DOHH2 (cell line): ENCODE measurements at regions not wholly inside any gene's neighbourhood (a gene's known extent, or its start where the extent isn't known, plus 50 kb on each side); places are given as distances from the start of the nearest gene placed in this dataset.
"Not testable (repeated sequence)": the region's sequence is repeated elsewhere in the genome, so short reads cannot be mapped to it uniquely, and the experiment has no call there.

Experiments used
- H3F3A ChIP-seq: fragments of 200-600 bp; sonication (generic), shearing (Covaris generic); 2 replicates; pipeline ENCODE4 v1.6.0; 2016; ENCODE audit warnings: antibody characterized with exemption, mild to moderate bottlenecking; ENCODE audit not compliant: control insufficient read depth, insufficient read depth
- H3K27ac ChIP-seq: fragments of 200-600 bp; sonication (generic); 2 replicates; pipeline ENCODE4 v1.5.1; 2014; ENCODE audit warnings: low read depth, mild to moderate bottlenecking, low read length, moderate library complexity
- H3K27me3 ChIP-seq: fragments of 200-600 bp; sonication (generic); 2 replicates; pipeline ENCODE4 v1.6.1; 2014; ENCODE audit warnings: mild to moderate bottlenecking, low read length, mixed read lengths; ENCODE audit not compliant: control insufficient read depth
- H3K36me3 ChIP-seq: fragments of 200-600 bp; sonication (generic); 2 replicates; pipeline ENCODE4 v1.6.1; 2014; ENCODE audit warnings: mild to moderate bottlenecking, low read length, moderate library complexity, mixed read lengths; ENCODE audit not compliant: control insufficient read depth
- H3K4me1 ChIP-seq: fragments of 200-600 bp; sonication (generic); 2 replicates; pipeline ENCODE4 v1.6.1; 2014; ENCODE audit warnings: mild to moderate bottlenecking, low read length, mixed read lengths; ENCODE audit not compliant: control insufficient read depth
- H3K4me2 ChIP-seq: fragments of 200-600 bp; sonication (generic); 2 replicates; pipeline ENCODE4 v1.6.0; 2014; ENCODE audit warnings: mild to moderate bottlenecking, low read length, moderate library complexity
- H3K4me3 ChIP-seq: fragments of 200-600 bp; sonication (generic); 2 replicates; pipeline ENCODE4 v1.5.1; 2014; ENCODE audit warnings: mild to moderate bottlenecking, low read length, mixed read lengths
- H3K79me2 ChIP-seq: fragments of 200-600 bp; sonication (generic); 2 replicates; pipeline ENCODE4 v1.6.1; 2014; ENCODE audit warnings: mild to moderate bottlenecking, low read length, mixed read lengths; ENCODE audit not compliant: control insufficient read depth
- H3K9me2 ChIP-seq: fragments of 200-600 bp; sonication (generic); replicated peaks from 2 replicates; pipeline ENCODE4 v1.6.1; 2014; ENCODE audit warnings: mild to moderate bottlenecking, low read length, mixed read lengths; ENCODE audit not compliant: control insufficient read depth
- H3K9me3 ChIP-seq: fragments of 200-600 bp; sonication (generic); 2 replicates; pipeline ENCODE4 v1.6.1; 2014; ENCODE audit warnings: antibody characterized with exemption, low read length, mixed read lengths; ENCODE audit not compliant: control insufficient read depth, insufficient read depth
- H4K20me1 ChIP-seq: fragments of 200-600 bp; sonication (generic); 2 replicates; pipeline ENCODE4 v1.6.0; 2014; ENCODE audit warnings: low read depth, mild to moderate bottlenecking, antibody characterized with exemption, low read length, moderate library complexity; ENCODE audit not compliant: control insufficient read depth, insufficient read depth

- not testable (repeated sequence) for H3K9me3 ChIP-seq, H3K36me3 ChIP-seq, H3K9me2 ChIP-seq, H3K4me2 ChIP-seq, H3F3A ChIP-seq, H3K27ac ChIP-seq, H3K4me1 ChIP-seq, H3K4me3 ChIP-seq, H3K79me2 ChIP-seq, H3K27me3 ChIP-seq, H4K20me1 ChIP-seq
These were observed 771.5 kb upstream of the CDH18 start for GRCh38 chr5:20759459-20759858.

DNA sequence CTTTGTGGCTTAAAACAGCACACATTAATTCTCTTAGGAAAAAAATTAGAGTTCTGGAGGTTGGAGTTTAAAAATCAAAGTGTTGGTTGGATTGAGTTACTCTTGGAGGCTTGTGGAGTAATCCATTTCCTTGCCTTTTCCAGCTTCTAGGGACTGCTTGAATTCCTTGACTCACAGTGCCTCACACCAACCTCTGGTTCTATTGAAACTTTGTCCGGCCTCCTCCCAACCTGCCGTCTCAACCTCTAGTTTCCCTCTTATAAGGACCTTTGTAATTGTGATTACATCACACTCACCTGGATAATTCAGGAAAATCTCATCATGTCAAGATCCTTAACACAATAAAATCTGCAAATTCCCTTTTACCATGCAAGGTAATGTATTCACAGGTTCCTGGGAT lies 764.2 kb upstream of the CDH18 start:
- not testable (repeated sequence) for H3K9me2 ChIP-seq, H3K79me2 ChIP-seq, H3F3A ChIP-seq, H4K20me1 ChIP-seq, H3K4me1 ChIP-seq, H3K27me3 ChIP-seq, H3K27ac ChIP-seq, H3K4me3 ChIP-seq, H3K9me3 ChIP-seq, H3K36me3 ChIP-seq, H3K4me2 ChIP-seq

- not testable (repeated sequence) for H3K79me2 ChIP-seq, H3K4me1 ChIP-seq, H3K4me3 ChIP-seq, H3K9me3 ChIP-seq, H4K20me1 ChIP-seq, H3K27ac ChIP-seq, H3K9me2 ChIP-seq, H3K36me3 ChIP-seq, H3F3A ChIP-seq, H3K4me2 ChIP-seq, H3K27me3 ChIP-seq
These were observed 747.7 kb upstream of the CDH18 start for GRCh38 chr5:20735715-20736114.

DNA sequence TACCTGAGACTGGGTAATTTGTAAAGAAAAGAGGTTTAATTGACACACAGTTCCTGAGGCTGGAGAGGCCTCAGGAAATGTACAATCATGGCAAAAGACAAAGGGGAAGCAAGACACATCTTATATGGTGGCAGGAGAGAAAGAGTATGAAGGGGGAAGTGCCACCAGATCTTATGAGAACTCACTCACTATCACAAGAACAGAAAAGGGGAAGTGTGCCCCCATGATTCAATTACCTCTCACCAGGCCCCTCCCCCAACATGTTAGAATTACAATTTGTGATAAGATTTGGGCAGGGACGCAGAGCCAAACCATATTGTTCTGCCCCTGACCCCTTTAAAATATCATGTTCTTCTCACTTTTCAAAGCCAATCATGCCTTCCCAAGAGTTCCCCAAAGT lies 744.2 kb upstream of the CDH18 start:
- not testable (repeated sequence) for H3F3A ChIP-seq, H3K27me3 ChIP-seq, H3K27ac ChIP-seq, H4K20me1 ChIP-seq, H3K79me2 ChIP-seq, H3K36me3 ChIP-seq, H3K4me2 ChIP-seq, H3K9me3 ChIP-seq, H3K4me3 ChIP-seq, H3K4me1 ChIP-seq, H3K9me2 ChIP-seq

DNA sequence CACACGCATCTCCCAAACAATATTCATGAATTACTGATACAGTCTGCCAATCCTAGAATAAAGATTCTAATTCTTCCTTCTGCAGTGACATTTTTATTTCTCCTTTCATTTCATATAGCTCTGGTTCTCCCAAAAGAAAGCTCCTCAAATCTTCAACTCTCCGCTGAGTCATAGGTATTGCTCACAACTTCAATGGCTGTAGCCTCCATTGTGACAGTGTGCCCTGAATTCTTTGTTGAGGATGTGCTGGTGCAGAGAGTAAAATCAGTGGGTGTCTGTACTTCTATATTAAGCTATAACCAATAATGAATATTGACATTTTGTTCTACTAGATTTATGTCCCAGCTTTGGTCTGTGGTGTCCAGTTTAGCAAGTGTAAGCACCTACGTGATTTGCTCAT lies 733.3 kb upstream of the CDH18 start:
- H3K9me2 ChIP-seq, H3K79me2 ChIP-seq, H4K20me1 ChIP-seq, H3K9me3 ChIP-seq, H3K4me3 ChIP-seq, H3K4me2 ChIP-seq, H3K27me3 ChIP-seq, H3K4me1 ChIP-seq, H3F3A ChIP-seq, H3K36me3 ChIP-seq, H3K27ac ChIP-seq: not testable (repeated sequence)

DNA sequence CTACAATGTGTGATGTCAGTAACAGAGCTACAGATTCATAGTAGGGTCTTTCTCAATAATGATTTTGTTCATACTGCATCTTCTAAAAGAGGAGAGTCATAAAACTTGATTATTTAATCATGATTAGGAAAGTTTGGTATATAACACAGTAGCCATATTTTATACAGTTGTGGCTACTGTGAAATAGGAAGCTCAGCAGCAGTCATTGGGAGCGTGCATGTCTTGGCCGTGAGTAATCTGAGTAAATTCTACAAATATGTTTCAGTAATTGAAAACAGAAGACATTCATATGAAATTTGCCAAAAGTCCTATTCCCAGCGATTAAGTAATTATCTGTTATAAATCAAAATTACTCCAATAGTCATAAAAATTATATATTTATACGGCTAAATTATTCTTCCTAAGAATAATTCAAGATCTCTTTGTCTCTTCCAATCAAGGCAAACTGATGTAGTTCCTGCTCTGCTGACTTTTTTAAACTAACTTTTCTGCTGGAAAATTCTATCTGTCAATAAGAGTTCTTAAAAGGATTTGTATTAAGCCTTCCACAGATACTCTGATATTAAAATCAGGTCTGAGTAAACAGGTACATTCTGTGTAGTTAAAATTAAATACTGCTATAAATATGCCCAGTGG lies 723.6 kb upstream of the CDH18 start:
- H3K79me2 ChIP-seq, H4K20me1 ChIP-seq, H3K9me3 ChIP-seq, H3K27me3 ChIP-seq, H3K4me1 ChIP-seq, H3K36me3 ChIP-seq, H3F3A ChIP-seq, H3K9me2 ChIP-seq, H3K4me2 ChIP-seq, H3K4me3 ChIP-seq, H3K27ac ChIP-seq: not testable (repeated sequence)

DNA sequence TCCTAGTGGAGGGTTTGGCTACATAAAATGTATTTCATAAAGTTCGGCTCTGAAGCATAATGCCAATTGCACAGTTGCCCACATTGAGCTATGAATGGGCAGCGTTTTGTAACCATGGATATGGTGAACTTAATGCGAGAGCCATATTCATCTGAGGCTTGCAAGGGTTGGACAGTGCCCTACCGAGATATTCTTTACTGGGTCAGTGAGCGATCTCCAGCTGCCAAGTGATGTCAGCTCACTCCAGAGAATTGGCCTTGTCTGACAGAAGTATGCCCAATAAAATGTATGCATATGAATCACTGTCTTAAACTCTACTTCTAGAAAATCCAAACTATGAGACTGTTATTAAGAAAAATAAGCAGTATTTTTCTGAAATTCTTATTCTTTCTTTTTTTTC lies 719.6 kb upstream of the CDH18 start:
- H3K4me2 ChIP-seq, H3K4me3 ChIP-seq, H3K36me3 ChIP-seq, H3K4me1 ChIP-seq, H3K9me2 ChIP-seq, H4K20me1 ChIP-seq, H3K9me3 ChIP-seq, H3F3A ChIP-seq, H3K27ac ChIP-seq, H3K27me3 ChIP-seq, H3K79me2 ChIP-seq: not testable (repeated sequence)
